Fibroblast of lung (primary cell): ENCODE measurements at regions not wholly inside any gene's neighbourhood (a gene's known extent, or its start where the extent isn't known, plus 50 kb on each side); places are given as distances from the start of the nearest gene placed in this dataset.

Experiments
- CTCF ChIP-seq, 2 donors: IDR thresholded peaks in 1 of 2; conservative IDR thresholded peaks in 1 of 2; 1 replicate in 1 of 2; 2 replicates in 1 of 2; pipeline ENCODE4 v1.5.1; 2011 to 2012; ENCODE audit warnings: low read length in 2 of 2, control low read depth in 1 of 2, inconsistent platforms in 1 of 2, low read depth in 1 of 2, mild to moderate bottlenecking in 1 of 2
- EZH2 ChIP-seq: IDR thresholded peaks from 2 replicates; pipeline ENCODE4 v1.5.1; 2012; ENCODE audit warnings: low read length, control low read depth, mild to moderate bottlenecking; ENCODE audit errors: missing control alignments

GRCh38 chr5:96031811-96032261, 70.2 kb upstream of the ELL2 start:
- TF ChIP-seq CTCF (conservative IDR thresholded peaks at IDR 0.05 in 1 of 2, IDR thresholded peaks at IDR 0.05 in 1 of 2; ENCODE audit: low read depth in 1 of 2, low read length in 2 of 2) (no peak), EZH2 (no peak)
